Large intestine (tissue), 3 donors: ENCODE measurements at regions not wholly inside any gene's neighbourhood (a gene's known extent, or its start where the extent isn't known, plus 50 kb on each side); places are given as distances from the start of the nearest gene placed in this dataset.
A peak's percentile ranks its signal among the peaks of the same experiment; 100 is the strongest.

ENCODE experiments used
- DNase-seq, 2 donors: peaks; one replicate each; pipeline versions ENCODE4 v3.0.0 to v3.0.0-alpha.2; 2013
- H3K27ac ChIP-seq: one replicate; pipeline ENCODE4 v1.5.1; 2013; ENCODE audit warnings: low read length
- H3K27me3 ChIP-seq: 2 replicates; pipeline ENCODE4 v1.6.1; 2013; ENCODE audit warnings: low read length; ENCODE audit not compliant: control insufficient read depth, insufficient read depth
- H3K36me3 ChIP-seq: 2 replicates; pipeline ENCODE4 v1.6.1; 2013; ENCODE audit warnings: low read length; ENCODE audit not compliant: control insufficient read depth, insufficient read depth
- H3K4me1 ChIP-seq: one replicate; pipeline ENCODE4 v1.6.1; 2013; ENCODE audit warnings: low read length; ENCODE audit not compliant: control insufficient read depth, insufficient read depth
- H3K4me3 ChIP-seq: one replicate; pipeline ENCODE4 v1.5.1; 2013; ENCODE audit warnings: low read length
- H3K9me3 ChIP-seq: one replicate; pipeline ENCODE4 v1.6.1; 2013; ENCODE audit warnings: mild to moderate bottlenecking, low read depth, low read length, moderate library complexity; ENCODE audit not compliant: control insufficient read depth
- WGBS: methylation state at CpG from one replicate; pipeline ENCODE4 v1.1.5; 2013; ENCODE audit warnings: low lambda C conversion rate; ENCODE audit not compliant: insufficient coverage; 5-methylcytosine and 5-hydroxymethylcytosine counted together

DNA sequence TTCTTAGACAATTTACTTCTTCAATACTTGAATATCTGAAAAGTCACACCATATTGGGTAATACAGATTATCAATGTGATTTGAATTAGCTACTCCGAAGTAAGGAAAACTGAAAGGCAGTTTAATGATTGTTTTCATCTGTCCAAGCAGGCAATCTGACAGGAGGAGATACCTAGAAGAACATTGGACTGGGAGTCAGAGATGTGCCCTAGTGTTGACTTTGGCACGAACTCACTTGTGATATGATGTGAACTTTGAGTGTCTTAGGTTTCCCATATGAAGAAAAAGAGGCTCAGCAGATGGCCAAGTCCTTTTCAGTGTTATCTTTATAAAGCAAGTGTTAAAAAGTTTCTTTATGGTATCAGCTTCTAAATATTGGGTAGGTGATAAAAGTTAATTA, 287.1 kb downstream of the MTX2 start:
- no peak overlapping the region for H3K4me3 ChIP-seq
- H3K36me3 ChIP-seq: no peaks in the 10 kb centered on the region
- peaks cover 19% of the 10 kb centered on the region for H3K27me3 ChIP-seq
- no peaks in the 10 kb centered on the region for H3K4me1 ChIP-seq
- no CpG with 5 or more reads among the region's 2 CpGs for WGBS
- H3K9me3 ChIP-seq: no peaks in the 10 kb centered on the region
- no peak overlapping the region for H3K27ac ChIP-seq
- peak; percentile 40 to 74 for DNase-seq

DNA sequence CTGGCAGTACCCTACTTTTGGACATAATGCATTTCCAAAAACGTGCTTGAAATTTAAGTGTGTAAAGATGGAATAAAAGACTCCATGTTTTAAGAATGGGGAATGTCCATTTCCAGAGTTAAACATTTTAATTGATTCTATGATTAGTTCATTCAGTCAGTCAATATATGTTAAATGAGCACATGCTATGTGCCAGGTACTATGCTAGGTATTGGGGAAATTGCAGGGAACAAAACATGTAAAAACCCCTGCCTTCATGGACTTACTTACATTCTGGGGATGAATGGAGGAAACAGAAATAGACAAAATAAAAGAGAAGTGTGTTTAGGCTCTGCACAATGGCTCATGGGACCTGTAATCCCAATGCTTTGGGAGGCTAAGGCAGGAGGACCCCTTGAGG, 288.6 kb downstream of the MTX2 start:
- no peak for DNase-seq
- Histone ChIP-seq H3K36me3 (no peaks in the 10 kb centered on the region), H3K9me3 (no peaks in the 10 kb centered on the region), H3K4me1 (no peaks in the 10 kb centered on the region), H3K27ac (no peak overlapping the region), H3K27me3 (peaks cover 23% of the 10 kb centered on the region), H3K4me3 (no peak overlapping the region)
- 83% methylated on average over 1 of the region's 1 CpG for WGBS

DNA sequence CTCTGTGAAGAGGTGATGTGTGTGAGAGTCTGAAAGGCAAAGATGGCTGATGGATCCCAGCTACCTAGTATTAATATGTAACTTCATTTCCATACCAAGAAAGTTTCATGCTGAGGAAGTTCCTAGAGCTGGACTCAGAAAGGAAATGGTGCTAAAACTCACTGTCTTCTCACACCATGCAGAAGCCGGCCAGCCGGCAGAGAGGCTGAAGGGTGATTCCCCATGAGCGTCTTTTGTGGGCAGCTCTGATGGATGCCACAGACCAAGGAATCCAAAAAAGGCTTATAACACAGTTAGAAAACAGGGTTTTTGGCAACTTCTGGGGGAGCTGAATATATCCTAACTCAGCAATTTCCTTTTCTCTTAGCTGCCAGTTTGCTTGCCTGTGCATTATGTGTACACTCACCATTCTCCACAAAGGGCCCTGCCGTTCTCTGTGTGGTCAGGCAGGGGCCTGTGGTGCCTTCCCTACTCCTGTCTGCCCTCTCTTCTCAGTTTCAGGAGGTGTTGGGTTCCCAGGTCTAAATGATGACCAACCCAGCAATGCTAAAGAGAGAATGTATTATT, 289.4 kb downstream of the MTX2 start:
- Histone ChIP-seq H3K36me3 (no peaks in the 10 kb centered on the region), H3K27ac (no peak overlapping the region), H3K27me3 (peaks cover 24% of the 10 kb centered on the region), H3K4me1 (no peaks in the 10 kb centered on the region), H3K9me3 (no peaks in the 10 kb centered on the region), H3K4me3 (no peak overlapping the region)
- WGBS: no CpG with 5 or more reads among the region's 4 CpGs
- no peak for DNase-seq

DNA sequence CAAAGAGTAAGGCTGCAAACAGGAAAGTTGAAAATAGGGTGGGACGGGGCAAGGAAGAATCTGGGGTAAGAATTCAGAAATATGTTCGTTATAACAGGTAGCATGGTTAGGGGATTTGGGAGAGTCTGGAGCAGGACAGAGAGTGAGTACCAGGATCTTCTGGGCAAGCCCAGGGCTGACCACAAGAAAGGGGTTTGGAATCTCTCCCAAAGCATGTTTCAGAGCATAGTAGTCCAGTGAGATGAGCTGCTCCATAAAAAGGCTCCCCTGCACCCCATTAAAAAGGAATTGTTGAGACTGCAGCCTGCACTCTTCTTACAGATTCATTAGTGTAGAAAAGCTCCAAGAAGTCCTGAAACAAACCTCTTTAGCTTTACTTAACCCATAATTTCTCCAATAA, 291.1 kb downstream of the MTX2 start:
- H3K4me3 ChIP-seq: no peak overlapping the region
- H3K27me3 ChIP-seq: peaks cover 33% of the 10 kb centered on the region
- H3K36me3 ChIP-seq: no peaks in the 10 kb centered on the region
- no peaks in the 10 kb centered on the region for H3K4me1 ChIP-seq
- 56% methylated on average over 1 of the region's 2 CpGs for WGBS
- no peak overlapping the region for H3K27ac ChIP-seq
- H3K9me3 ChIP-seq: no peaks in the 10 kb centered on the region
- DNase-seq: no peak

DNA sequence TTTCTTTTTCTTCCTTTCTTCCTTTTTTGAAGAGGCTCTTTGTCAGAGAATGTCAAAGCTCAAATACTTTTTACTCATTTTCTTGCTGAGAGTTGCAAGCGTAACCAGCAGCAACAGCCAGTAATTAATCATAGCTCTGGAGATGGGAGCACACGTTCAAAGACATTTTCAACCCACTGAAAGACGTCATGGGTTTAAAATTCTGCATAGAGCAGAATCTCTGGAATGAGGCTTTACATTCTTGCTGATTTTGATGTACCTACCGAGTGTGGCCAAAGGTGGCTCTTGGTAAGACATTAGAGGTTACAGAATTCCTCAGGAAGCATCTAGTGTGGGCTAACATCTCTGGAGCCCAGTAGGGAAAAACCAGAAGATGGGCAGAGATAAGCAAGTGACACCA, 292.5 kb downstream of the MTX2 start:
- H3K36me3 ChIP-seq: no peaks in the 10 kb centered on the region
- H3K4me3 ChIP-seq: no peak overlapping the region
- peaks cover 39% of the 10 kb centered on the region for H3K27me3 ChIP-seq
- no CpG with 5 or more reads among the region's 4 CpGs for WGBS
- no peak for DNase-seq
- H3K9me3 ChIP-seq: no peaks in the 10 kb centered on the region
- no peaks in the 10 kb centered on the region for H3K4me1 ChIP-seq
- H3K27ac ChIP-seq: no peak overlapping the region

DNA sequence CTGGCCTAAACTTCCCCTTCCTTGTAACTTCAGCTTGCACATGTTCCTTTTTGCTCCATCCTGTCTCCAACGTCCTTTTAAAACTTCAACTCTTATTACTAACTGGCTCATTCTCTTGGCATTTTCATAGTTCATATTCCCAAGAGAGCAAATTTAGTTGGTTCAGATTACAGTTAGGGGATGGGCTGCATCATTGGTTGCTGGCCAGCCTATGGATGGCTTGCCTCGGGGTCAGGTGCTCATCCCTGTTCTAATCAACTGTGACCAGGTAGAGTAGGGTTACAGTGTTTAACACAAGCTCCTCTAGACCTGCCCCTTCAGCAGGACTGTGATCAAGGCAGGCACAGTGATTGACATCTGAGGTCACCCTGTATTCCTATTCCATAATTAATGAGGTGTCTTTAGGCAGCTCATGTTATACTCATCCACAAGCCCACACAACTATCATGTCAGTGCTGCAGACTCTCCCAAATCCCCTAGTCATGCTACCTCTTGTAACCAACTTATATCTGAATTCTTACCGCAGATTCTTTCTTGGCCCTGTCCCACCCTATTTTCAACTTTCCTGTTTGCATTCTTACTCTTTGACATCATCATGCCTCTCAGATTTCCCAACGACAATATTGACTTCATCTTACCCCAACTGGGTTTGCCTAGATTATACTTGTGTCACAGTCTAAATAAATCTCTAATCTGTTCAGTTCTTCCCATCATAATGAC, 293.3 kb downstream of the MTX2 start:
- no peaks in the 10 kb centered on the region for H3K4me1 ChIP-seq
- H3K4me3 ChIP-seq: no peak overlapping the region
- DNase-seq: no peak
- no peaks in the 10 kb centered on the region for H3K9me3 ChIP-seq
- H3K36me3 ChIP-seq: no peaks in the 10 kb centered on the region
- no peak overlapping the region for H3K27ac ChIP-seq
- peaks cover 36% of the 10 kb centered on the region for H3K27me3 ChIP-seq
- 57% methylated on average over 2 of the region's 4 CpGs for WGBS

DNA sequence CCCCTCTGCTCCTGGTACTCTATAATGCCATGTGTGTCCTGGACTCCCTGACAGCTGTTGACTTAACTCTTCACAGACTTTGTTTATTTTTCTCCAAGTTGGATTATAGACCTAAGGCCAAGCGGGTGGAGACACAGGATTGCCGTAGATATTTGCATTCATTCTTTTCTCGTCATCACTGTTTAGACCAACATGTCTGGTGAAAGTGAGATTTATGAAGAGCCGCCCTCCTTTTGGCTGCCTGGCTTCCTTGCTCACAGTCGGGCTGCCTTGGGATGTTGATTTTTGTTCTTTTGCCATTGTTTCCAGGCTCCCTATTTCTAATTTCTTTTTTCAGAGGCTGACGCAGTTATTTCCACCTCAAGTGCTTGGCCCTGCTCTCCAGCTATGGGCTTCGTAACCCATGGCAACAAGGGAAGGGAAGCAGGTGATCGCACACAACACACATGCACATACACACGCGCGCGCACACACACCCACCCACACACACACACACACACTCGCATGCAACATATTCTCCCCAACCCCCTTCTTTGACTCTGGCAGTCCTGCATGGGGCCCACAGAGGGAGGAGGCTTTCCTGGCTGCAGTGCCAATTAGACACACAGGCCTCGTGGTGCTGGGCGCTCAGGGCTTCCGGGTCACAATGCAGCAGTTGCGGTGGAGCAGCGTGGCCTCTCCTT, 296.5 kb downstream of the MTX2 start:
- no peaks in the 10 kb centered on the region for H3K4me1 ChIP-seq
- H3K36me3 ChIP-seq: no peaks in the 10 kb centered on the region
- no peaks in the 10 kb centered on the region for H3K9me3 ChIP-seq
- peaks cover 39% of the 10 kb centered on the region for H3K27me3 ChIP-seq
- 28% methylated on average over 2 of the region's 18 CpGs for WGBS
- H3K4me3 ChIP-seq: no peak overlapping the region
- H3K27ac ChIP-seq: peak overlapping the region; percentile 4
- peak; percentile 49 to 50 for DNase-seq

DNA sequence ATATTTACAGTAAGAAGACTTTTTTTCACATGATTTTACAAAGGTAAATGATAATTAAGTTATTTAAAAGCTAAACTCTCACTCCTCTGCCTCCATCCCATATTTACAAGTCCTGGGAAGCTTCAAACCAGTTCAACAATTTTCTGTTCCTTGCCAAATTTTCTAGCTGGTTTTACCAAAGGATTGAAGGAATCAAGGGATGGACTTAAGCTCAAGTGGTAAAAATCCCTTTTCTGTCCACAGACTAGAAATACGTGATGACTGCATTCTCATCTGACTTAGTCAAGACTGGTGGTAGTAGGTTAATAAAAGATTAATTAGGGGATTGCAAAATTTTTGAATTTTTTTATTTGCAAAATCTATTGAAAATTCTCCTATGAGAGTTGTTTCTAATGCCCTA, 297.3 kb downstream of the MTX2 start:
- DNase-seq: no peak
- 100% methylated on average over 1 of the region's 1 CpG for WGBS
- H3K4me1 ChIP-seq: no peaks in the 10 kb centered on the region
- no peaks in the 10 kb centered on the region for H3K9me3 ChIP-seq
- no peak overlapping the region for H3K4me3 ChIP-seq
- peaks cover 39% of the 10 kb centered on the region for H3K27me3 ChIP-seq
- H3K36me3 ChIP-seq: no peaks in the 10 kb centered on the region
- peak overlapping the region; percentile 4 for H3K27ac ChIP-seq

DNA sequence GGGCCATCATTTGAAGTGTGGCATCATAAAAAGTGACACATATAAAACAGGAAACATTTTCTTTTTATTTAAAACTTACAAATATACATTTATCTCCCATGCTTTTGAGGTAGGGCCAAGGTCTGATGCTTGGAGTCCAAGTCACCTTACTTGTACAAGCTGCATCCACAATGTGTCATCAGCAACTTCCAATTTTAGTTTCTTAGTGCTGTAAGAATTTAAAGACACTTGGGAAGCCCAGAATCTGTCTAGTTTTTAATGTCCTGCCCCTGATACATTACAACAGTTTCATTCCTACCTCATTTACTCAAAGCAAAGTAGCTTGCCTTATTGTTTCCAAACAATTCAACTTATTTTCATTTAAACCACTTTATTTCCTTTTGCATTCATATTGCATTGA, 297.7 kb downstream of the MTX2 start:
- Histone ChIP-seq H3K9me3 (no peaks in the 10 kb centered on the region), H3K27ac (no peak overlapping the region)

DNA sequence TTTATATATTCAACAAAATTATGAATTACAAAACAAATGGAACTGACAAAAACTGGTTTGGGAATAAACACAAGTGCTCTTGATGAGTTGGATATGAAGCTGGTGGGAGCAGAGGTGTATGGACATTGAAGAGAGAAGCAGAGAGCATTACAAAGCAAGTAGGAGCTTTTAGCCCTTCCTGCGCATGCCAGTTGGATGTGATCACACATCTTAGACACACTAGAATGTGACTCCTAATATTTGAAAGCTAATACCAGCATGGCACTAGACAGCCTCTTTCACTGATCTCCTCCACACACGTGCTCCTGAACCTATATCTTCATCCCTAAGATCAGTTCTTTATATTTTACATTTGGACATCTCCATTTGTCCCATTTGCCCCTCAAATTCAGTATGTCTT, 298.1 kb downstream of the MTX2 start:
- H3K27me3 ChIP-seq: peaks cover 35% of the 10 kb centered on the region
- no peaks in the 10 kb centered on the region for H3K9me3 ChIP-seq
- DNase-seq: no peak
- no peak overlapping the region for H3K4me3 ChIP-seq
- H3K36me3 ChIP-seq: no peaks in the 10 kb centered on the region
- no peaks in the 10 kb centered on the region for H3K4me1 ChIP-seq
- H3K27ac ChIP-seq: no peak overlapping the region
- WGBS: no CpG with 5 or more reads among the region's 2 CpGs

More for the DNA sequence above, 297.7 kb downstream of the MTX2 start:
- Histone ChIP-seq H3K36me3 (no peaks in the 10 kb centered on the region), H3K4me1 (no peaks in the 10 kb centered on the region), H3K4me3 (no peak overlapping the region), H3K27me3 (peaks cover 39% of the 10 kb centered on the region)
- no peak for DNase-seq
